NAMALWA (cell line): ENCODE measurements at regions not wholly inside any gene's neighbourhood (a gene's known extent, or its start where the extent isn't known, plus 50 kb on each side); places are given as distances from the start of the nearest gene placed in this dataset.

Experiments
- DNase-seq: peaks from one replicate; pipeline ENCODE4 v3.0.0-alpha.2; 2015; ENCODE audit warnings: low spot score

DNA sequence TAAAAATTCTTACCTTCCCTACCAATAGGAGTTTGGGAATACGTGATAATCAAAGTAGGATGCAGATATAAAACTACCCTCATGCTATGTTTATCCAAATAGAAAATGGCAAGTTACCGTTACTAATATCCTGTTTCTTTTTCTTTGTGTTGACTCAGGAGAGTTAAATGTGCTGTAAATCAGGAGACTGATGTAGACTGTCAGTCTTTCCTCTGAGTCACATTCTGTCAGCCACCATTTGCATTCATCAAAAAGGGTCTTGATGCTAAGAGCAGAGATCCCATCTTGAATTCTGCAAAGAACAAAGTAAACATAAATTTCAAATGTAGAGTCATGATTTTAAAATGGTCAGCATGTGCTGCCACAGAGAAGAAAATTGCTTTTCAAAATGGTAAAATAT is 712.8 kb downstream of the SOCS6 start:
- DNase-seq: no peak

DNA sequence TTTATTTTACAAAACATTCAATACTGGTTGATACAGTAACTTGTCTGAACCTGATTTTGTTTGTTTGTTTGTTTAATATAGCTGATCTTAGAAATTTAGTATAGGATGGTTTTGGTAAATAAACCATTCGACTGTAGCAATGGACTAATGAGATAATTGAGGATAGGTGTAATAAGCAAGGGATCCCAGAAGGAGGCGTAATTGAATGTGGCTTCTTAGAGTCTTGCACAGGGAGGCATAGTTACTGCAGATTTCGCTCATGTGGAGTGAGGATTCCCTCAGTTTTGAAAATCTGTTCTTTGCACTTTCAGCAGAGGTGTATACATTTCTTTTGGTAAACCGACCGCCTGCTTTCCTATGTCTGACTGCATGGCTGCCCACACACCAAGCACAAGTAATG is 709.6 kb downstream of the SOCS6 start:
- DNase-seq: peak; percentile 9

DNA sequence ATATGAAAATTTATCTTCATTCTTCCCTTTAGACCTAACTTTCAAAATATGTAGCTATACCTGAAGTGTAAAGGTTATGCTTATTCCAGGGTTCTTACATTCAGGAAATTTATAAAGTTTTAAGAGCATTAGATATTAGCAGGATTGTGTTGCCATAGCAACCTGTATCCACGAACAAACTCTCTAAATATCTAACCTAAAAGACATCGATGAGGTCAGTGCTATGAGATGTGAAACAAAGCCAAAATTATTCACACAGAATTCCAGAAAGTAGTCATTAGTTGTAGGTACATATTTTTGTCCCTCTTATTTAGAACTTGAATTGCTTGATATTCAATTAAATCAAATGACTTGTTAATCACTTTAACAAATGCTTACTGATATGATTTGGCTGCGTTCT is 705.3 kb downstream of the SOCS6 start:
- no peak for DNase-seq

DNA sequence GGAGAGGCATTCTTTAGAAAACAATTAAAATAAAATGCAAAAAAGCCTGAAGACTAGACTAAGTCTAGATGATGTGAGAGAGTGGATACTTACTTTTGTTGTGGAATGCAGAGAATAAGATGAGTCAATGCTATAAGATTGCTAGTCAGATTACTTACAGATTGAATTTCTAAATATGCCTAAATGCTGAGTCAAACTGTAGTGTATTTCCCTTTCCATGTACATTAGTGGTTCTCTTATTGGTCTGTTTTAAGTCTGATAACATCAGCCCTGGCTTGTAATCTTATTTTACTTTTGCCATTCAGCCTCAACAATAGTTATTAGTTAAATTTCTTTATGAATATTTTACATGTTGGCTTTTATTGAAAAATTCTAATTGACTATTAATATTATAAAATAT is 702.7 kb downstream of the SOCS6 start:
- no peak for DNase-seq

DNA sequence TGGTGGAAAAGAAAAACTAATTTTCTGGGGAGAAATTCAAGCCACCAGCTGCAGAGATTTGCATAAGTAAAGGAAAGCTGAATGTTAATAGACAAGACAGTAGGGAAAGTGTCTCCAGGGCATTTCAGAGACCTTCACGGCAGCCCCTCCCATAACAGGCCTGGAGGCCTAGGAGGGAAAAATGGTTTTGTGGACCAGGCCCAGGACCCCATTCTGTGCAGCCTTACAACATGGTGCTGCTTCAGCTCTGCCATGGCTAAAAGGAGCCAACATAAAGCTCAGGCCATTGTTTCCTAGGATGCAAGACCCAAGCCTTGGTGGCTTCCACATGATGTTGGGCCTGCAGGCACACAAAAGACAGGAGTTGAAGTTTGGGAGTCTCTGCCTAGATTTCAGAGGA is 697.1 kb downstream of the SOCS6 start:
- no peak for DNase-seq

DNA sequence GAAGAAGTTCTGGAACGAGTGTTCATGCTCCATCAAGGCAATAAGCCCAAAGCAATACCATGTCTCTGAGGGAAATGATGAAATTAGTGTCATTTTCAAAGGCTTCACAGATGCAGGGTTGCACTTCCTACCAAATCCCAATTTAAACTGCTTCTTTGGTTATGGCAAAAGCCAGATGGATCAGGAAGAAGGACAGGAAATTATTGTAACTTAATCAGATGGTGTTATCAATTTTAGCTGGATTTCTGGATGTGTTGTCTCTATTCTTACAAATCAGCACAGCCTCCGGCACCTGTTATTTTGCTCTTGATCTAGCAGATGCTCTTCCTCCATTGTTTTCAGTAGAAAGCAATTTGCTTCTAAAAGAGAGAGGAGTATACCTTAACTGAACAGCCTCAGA is 693.4 kb downstream of the SOCS6 start:
- no peak for DNase-seq

DNA sequence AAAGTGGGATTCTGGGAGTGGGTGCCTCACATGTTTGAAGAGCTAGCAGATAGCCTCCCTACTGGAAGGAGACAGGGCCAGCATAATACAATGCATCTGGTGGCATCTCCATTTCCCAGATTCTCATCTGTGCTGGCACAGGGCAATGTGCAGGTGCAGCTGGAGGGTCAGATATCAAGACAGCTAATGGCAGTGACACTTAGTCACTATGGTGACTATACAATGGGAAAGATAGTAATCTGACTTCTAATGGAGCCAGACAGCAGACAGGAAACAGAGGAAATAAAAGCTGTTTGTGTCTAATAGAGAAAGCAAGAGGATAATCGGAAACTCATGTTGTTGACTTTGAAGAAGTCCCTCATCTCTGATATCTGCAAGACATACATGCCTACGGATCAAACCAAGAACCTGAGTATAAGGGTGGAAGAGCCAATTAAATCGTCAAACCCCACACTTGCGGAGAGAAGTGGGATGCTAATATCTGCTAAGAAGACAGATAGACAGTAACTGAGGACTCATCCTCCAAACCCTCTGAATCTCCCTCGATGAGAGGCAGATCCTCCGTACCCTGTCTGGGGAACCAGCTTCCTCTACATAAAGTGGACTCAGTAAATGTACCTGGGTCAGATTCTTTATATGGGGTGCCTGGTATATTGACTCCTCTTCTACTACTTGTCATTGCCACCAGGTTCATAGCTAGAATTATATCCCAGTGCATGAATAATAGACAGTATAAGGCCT is 692.7 kb downstream of the SOCS6 start:
- no peak for DNase-seq

DNA sequence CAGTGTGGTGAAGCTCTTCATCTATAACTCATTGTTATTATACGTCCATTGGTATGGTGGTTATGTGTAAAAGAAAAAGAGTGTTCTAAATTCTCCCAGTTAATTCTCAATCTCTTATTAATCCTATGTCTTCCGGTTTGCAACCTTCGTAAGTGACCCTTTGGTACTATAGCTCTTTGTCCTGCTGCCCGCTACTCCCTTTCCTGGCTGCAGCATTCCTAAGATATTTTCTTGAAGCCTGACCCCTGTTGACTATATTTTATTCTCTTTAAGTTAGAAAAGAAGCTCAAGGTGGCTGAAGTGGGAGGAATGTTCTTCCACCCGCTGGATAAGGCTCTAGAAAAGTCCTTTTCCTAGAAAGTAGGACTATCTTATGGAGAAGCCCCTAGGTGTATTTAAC is 684.8 kb downstream of the SOCS6 start:
- no peak for DNase-seq

DNA sequence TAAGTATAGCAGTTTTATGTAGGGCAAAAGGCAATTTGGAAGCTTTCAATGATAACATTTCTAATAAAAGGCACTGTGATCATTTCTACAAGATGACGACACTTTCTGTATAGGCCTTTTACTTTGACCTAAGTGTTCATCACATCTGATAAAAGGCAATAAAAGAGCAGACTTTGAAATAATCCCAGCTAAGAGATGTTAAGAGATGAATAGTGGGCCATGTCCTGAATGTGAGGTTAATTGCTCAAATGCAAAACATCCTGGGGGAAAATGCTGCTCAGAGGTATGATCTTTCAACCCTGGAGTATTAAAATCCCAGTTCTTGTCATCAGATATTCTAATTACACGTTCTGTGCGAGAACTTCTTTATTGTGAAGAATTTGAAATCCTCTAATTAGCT is 677.6 kb downstream of the SOCS6 start:
- DNase-seq: no peak

DNA sequence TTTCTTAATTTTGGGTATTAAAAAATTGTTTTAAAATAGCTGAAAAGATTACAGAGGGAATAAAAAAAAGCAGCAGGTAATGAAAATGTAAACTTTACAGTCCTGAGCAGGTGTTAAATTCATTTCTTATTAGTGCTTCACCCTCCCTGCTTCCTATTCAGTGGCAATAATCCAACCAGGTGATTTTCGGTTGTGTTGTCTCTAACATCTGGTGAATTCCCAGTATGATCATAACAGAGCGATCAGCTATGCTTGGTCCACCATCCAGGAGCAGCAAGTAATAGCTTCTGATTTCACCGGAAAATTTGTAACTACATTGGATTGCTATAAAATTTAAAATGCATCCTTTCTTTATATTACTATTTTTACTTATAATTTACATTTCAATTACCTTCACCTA is 673.1 kb downstream of the SOCS6 start:
- no peak for DNase-seq

DNA sequence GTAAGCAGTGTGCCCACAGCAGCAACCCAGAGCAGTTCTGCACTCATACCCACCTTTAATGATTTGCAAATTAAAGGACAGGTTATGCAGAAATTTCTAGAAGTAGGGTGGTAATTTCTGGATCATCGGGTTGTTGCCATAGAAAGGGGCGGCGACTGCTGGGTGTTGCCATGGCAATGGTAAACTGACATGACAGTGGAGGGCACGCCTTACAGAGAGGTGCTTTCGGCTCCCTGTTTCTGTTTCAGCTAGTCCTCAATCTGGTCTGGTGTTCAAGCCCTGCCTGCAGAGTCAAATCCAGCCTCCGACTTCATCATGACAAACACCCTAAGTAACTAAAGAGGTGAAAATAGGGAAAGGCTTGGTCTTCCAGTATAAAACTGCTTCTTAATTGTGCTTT is 667.7 kb downstream of the SOCS6 start:
- no peak for DNase-seq

DNA sequence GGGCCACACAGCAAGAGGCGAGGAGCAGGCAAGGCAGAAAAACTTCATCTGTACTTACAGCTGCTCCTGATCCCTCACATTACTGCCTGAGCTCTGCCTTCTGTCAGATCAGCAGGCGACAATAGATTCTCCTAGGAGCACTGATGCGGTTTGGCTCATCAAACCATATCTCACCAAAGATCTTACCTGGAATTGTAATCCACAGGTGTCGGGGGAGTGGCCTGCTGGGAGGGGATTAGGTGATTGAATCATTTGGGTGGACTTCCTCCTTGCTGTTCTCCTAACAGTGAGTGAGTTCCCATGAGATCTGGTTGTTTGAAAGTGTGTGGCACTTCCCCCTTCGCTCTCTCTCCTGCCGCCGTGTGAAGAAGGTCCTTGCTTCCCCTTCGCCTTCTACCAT is 647.3 kb downstream of the SOCS6 start:
- no peak for DNase-seq

DNA sequence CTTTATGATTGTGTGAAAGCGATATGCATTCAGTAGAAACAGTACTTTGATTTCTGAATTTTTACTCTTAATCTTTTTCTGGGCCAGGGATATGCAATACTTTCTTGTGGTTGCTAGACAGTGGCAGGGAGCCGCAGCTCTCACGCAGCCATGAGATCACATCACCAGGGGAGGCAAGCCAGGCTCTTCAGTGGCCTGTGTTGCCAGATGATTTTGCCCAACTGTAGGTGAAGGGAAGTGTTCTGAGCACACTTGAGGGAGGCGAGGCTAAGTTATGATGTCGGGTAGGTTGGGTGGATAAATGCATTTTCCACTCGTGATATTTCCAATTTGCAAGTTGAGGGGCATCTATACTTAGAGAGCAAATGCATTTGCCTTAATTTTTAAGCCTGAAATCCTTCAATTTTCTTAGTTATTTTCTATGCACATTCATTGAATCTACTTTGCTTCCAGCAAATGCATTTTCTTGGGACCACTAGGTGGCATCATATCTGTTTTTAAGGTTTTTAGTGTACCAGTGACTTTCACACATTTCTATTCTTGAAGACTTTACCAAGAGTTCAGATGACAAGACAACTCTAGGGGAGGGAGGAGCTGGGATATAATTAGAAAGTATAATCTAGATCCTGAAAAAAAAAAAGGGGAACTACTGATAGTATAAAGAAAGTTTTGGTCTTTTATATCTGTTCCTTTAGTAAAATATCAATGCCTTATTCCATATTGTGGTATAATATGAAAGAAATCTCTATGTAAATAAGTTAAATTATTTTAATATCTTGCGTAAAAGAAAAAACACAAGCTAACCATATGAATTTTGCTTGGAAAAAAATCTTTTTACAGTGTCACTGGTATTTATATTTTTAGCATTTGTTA is 643.3 kb downstream of the SOCS6 start:
- DNase-seq: peak; percentile 47

DNA sequence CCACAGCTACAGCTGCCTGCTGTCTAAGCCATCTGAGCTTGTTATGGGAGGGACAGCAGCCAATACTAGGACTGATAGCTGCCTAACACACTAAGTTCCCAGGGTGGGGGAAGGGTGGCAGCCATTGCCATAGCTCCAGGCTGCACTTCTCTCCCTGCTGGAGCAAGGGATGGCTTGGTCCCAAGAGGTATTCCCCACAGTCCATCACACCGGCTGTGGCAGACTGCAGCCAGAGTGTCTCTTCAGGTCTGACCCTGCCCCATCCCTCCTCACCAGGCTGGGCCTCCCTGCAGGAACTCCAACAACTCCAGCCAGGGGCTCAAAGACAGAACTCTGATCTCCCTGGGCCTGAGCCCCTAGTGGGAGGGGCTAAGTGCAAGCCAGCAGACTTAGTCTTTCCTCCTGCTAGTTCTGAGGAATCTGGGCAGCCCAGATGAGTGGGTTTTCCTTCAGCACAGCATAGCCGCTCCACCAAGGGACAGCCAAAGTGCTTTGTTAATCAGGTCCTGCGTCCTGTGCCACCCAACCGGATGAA is 632.1 kb downstream of the SOCS6 start:
- no peak for DNase-seq

DNA sequence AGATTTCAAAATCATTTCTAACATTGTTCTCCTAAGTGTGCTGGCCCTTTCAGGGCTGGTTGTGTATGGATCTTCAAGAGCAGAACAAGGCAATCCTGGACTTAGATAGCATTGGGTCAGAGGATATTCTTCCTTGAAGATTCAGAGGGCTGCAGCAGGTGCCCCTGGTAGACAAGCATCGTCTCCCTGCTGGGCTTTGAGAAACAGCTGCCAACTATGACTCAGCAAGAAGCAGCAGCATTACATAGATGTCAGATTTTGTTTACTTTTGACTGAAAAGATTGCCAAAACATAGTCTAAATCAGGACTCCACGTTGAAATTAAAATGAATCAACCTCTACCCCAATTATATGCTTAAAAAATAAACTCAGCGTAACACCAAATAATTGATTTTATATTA is 618.8 kb downstream of the SOCS6 start:
- DNase-seq: no peak

DNA sequence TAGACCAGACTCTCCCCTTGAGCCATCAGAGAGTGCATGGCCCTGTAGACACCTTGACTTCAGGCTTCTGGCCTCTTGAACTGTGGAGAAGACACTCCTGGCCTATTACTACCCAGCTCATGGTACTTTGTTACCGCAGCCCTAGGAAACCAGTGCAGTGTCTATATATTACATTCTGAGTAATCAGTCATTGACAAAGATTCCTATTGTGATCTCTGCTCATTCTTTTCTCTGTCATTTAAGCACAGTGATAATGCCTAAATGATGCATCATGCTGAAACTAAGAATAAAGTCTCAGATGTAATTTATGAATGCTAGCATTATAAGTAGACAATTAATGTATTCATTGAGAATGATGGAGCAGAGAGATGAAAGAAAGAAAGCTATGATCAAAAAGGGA is 603.5 kb downstream of the SOCS6 start:
- no peak for DNase-seq

DNA sequence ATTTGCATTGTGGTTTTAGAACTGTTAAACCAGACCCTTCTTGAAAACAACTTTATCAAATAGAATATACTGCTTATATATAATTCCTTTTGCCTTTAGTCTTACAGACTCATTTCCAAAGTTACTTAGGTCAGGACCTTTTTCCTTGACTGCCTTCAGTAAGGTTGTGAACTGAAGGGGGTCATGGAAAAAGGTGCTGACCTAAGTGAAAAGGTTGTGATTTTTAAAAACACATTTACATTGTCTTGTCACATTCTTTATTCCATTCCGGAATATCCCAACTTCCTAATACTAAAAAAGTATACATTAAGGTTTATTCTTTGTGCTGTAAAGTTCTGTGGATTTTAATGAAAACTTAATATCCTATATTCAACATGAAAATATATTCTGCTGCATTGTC is 581.4 kb downstream of the SOCS6 start:
- no peak for DNase-seq

DNA sequence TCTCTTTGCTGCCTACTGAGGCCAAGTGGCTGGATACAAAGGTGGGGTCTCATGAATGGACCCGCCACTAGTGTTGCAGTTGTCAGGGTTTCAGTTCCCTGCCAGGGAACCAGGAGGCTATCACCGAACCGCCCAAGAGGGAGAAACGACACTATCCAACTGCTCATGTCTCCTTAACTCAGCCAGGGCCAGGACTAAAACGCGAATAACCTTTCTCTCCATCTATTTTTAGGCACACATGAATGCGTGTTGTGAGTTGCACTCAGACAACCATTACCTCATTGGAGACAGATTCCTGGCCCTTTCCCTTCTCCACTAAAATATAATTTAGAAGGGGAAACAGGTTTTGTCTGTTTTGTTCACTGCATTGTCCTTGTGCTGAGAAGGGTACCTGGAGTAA is 559.5 kb downstream of the SOCS6 start:
- DNase-seq: no peak

DNA sequence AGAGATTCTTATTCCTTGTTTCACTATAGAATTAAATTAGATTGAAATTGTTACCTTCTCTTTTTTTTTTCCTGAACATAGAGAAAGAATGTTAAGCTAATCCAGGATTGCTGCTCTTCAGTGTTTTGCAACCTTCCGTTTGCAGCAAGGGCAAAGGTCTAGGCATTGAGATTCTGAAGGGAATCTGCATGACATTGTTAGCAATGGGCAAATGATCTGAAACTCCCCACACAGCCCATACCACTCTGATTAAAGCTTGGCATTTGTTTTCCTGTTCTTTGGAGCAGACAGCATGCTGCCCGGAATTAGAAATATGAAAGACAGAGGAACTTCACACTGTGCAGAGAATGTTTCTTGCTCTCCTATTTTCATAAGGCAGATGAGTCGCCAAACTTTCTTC is 551.8 kb downstream of the SOCS6 start:
- no peak for DNase-seq

DNA sequence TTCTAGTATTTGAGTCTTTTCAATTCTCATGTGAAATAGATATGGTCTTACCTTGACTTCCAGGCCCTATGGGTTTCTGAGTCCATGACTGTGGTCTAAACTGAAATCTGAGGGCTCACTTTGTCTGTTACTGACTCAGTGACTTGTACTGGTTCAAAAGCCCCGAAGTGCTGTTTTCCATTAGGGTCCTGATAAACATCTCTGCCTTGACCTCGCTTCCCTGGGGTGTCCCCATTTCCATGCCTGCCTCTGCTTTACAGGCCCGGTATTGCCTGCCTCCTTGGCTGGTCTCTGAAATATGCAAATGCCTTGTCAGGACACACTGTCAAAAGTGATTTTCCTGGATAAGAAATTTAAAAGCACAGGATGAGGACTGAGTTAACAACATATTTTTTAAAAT is 538.8 kb downstream of the SOCS6 start:
- DNase-seq: no peak

DNA sequence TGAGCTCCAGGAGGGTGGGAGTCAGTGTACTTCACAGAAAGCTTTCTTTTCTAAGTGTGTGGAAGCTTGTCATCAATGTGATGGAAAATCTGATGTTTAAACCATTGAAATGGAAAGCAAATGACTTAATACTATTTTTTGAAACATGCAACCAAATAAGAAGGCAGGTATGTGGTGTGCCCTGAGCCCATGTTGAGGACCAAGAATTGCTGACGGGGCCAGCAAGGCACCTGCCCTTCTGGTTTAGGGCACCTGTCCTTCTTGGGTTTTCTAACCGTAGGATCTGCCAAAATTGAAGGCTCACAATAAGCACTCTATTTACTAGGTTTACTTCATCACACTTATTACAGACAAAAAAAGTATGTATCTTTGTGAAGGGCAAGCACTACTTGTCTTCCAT is 537.7 kb downstream of the SOCS6 start:
- DNase-seq: no peak

DNA sequence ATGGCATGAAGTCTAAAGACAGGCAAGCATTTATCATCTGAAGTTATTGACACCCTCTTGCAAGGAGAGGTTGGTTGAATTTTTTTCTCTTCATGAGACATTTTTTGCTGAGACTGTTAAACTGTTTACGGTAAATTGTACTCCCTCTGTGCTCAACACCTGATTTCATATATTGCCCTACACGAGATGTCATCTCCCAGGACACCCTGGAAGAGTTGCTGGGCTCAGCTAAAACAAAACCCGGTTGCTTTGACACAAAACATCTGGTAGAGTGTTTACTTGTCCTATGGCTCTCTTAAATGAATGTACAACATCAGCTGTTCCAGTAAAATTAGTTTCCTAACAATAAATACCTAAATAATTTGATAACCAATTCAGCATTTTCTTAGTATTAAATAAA is 533.8 kb downstream of the SOCS6 start:
- no peak for DNase-seq

DNA sequence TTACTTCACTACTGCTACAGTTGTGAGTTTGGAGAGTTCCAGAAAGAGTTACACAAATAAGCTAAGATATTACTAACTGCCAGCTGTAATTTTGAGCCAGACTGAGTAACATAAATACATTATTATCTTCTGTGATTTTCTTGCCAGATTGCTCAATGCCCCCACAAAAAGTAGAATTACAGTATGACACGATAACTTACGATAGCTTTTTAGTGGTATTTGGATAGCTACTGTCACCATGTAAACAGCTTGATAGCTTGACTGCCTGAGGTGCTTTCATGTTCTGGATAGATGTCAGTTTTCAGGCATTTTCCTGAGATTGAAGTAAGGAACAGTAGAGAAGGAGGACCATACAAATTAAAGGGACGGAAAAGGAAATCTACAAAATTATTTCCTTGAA is 533.3 kb downstream of the SOCS6 start:
- DNase-seq: no peak
